ENCODE measurements at regions not wholly inside any gene's neighbourhood (a gene's known extent, or its start where the extent isn't known, plus 50 kb on each side); places are given as distances from the start of the nearest gene placed in this dataset.

- Histone ChIP-seq H3K27ac (ENCODE audit: low read depth, low read length) (no peak overlapping the region), H3K36me3 (ENCODE audit: control insufficient read depth in 1 of 2, insufficient read depth in 2 of 2, low read length in 2 of 2) (no peaks in the 10 kb centered on the region), H3K4me2 (ENCODE audit: low read length) (peak overlapping the region; percentile 76), H3K9ac (ENCODE audit: low read length) (peak overlapping the region; percentile 51), H3K9me3 (ENCODE audit: control insufficient read depth in 1 of 2, insufficient read depth in 1 of 2, low read depth in 1 of 2, low read length in 2 of 2) (no peaks in the 10 kb centered on the region), H3K4me1 (ENCODE audit: control insufficient read depth in 1 of 2, insufficient read depth in 2 of 2, low read length in 2 of 2) (peaks cover 12 to 50% of the 10 kb centered on the region in 2 experiments), H3K79me2 (ENCODE audit: insufficient read depth, low read length) (no peaks in the 10 kb centered on the region), H4K20me1 (ENCODE audit: insufficient read depth) (no peaks in the 10 kb centered on the region), H3K9me2 (ENCODE audit: insufficient read depth) (no peaks in the 10 kb centered on the region), H2AFZ (ENCODE audit: low read depth, low read length, poor library complexity, severe bottlenecking) (no peak overlapping the region), H3K4me3 (replicated peaks in 1 of 2; ENCODE audit: low read depth in 1 of 2, low read length in 2 of 2) (no peak overlapping the region), H3K27me3 (ENCODE audit: insufficient read depth, low read length) (no peaks in the 10 kb centered on the region)
- ATAC-seq (no peak), DNase-seq (ENCODE audit: low read depth, low spot score) (no peak)
- no TSS peak for BruUV-seq (replicated peaks)
- ChIA-PET POLR2A (no interaction called here), RAD21 (ENCODE audit: low non-redundant PET in 1 of 2, low total read pairs in 2 of 2, uncharacterized antibody in 2 of 2, unreplicated experiment in 2 of 2) (no interaction called here), CTCF (no interaction called here)
- intact Hi-C loops (cut with micrococcal nuclease): no loop called here
- TF ChIP-seq SP1 (IDR thresholded peaks at IDR 0.05; ENCODE audit: low read depth): no peak
- no peak for TF ChIP-seq YY1 (IDR thresholded peaks at IDR 0.05; ENCODE audit: extremely low read depth, insufficient replicate concordance, low read depth, low read length)
- TF ChIP-seq, protein P1, sequence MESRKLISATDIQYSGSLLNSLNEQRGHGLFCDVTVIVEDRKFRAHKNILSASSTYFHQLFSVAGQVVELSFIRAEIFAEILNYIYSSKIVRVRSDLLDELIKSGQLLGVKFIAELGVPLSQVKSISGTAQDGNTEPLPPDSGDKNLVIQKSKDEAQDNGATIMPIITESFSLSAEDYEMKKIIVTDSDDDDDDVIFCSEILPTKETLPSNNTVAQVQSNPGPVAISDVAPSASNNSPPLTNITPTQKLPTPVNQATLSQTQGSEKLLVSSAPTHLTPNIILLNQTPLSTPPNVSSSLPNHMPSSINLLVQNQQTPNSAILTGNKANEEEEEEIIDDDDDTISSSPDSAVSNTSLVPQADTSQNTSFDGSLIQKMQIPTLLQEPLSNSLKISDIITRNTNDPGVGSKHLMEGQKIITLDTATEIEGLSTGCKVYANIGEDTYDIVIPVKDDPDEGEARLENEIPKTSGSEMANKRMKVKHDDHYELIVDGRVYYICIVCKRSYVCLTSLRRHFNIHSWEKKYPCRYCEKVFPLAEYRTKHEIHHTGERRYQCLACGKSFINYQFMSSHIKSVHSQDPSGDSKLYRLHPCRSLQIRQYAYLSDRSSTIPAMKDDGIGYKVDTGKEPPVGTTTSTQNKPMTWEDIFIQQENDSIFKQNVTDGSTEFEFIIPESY (IDR thresholded peaks at IDR 0.05; ENCODE audit: extremely low read depth, insufficient replicate concordance, low read length): no peak
- TF ChIP-seq EZH2 (IDR thresholded peaks at IDR 0.05): no peak
- TF ChIP-seq REST (IDR thresholded peaks at IDR 0.05; ENCODE audit: low read depth): no peak
- no peak for TF ChIP-seq SRF (IDR thresholded peaks at IDR 0.05; ENCODE audit: low read depth)
- TF ChIP-seq RAD21 (IDR thresholded peaks at IDR 0.05; ENCODE audit: low read depth): no peak
- no peak for TF ChIP-seq EZH2phosphoT487 (IDR thresholded peaks at IDR 0.05; ENCODE audit: borderline replicate concordance)
- TF ChIP-seq MAX (IDR thresholded peaks at IDR 0.05): no peak
- TF ChIP-seq TCF7L2 (IDR thresholded peaks at IDR 0.05; ENCODE audit: borderline replicate concordance, extremely low read depth, insufficient read depth, insufficient read length): no peak
- TF ChIP-seq JUND (IDR thresholded peaks at IDR 0.05): no peak
- TF ChIP-seq SIN3A (IDR thresholded peaks at IDR 0.05; ENCODE audit: low read depth): no peak
- no peak for TF ChIP-seq POLR2A (IDR thresholded peaks at IDR 0.05; ENCODE audit: borderline replicate concordance, extremely low read depth, insufficient read depth, insufficient read length)
- no peak for TF ChIP-seq POLR2AphosphoS5 (IDR thresholded peaks at IDR 0.05; ENCODE audit: low read depth, low read length)
- TF ChIP-seq ZNF274 (IDR thresholded peaks at IDR 0.05; ENCODE audit: low read depth, low read length): no peak
- no peak for TF ChIP-seq ELF1 (IDR thresholded peaks at IDR 0.05; ENCODE audit: borderline replicate concordance, low read depth)
- TF ChIP-seq, protein P2, sequence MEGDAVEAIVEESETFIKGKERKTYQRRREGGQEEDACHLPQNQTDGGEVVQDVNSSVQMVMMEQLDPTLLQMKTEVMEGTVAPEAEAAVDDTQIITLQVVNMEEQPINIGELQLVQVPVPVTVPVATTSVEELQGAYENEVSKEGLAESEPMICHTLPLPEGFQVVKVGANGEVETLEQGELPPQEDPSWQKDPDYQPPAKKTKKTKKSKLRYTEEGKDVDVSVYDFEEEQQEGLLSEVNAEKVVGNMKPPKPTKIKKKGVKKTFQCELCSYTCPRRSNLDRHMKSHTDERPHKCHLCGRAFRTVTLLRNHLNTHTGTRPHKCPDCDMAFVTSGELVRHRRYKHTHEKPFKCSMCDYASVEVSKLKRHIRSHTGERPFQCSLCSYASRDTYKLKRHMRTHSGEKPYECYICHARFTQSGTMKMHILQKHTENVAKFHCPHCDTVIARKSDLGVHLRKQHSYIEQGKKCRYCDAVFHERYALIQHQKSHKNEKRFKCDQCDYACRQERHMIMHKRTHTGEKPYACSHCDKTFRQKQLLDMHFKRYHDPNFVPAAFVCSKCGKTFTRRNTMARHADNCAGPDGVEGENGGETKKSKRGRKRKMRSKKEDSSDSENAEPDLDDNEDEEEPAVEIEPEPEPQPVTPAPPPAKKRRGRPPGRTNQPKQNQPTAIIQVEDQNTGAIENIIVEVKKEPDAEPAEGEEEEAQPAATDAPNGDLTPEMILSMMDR (IDR thresholded peaks at IDR 0.05 in 2 of 3, conservative IDR thresholded peaks at IDR 0.05 in 1 of 3; ENCODE audit: borderline replicate concordance in 1 of 3, insufficient read depth in 1 of 3, low read depth in 2 of 3, low read length in 2 of 3): no peak
- no peak for TF ChIP-seq EGR1 (IDR thresholded peaks at IDR 0.05; ENCODE audit: low read depth)
- no peak for TF ChIP-seq CBX3 (IDR thresholded peaks at IDR 0.05; ENCODE audit: low read depth)
- TF ChIP-seq FOSL1 (IDR thresholded peaks at IDR 0.05; ENCODE audit: low read depth): no peak
Observed at GRCh38 chr6:2433266-2433665, 187.9 kb upstream of the GMDS start.

All from HCT116 (cell line).